Stimulated activated naive CD8-positive, alpha-beta T cell treated with anti-CD3 and anti-CD28 coated beads, Interleukin-15, amount 100 ng/mL, for 72 hours (primary cell): ENCODE measurements at regions not wholly inside any gene's neighbourhood (a gene's known extent, or its start where the extent isn't known, plus 50 kb on each side); places are given as distances from the start of the nearest gene placed in this dataset.

Experiments used
- ATAC-seq: fragments of 150-1000 bp; cut with Tn5 transposase; 2 replicates; pipeline ENCODE4 v1.10.0; 2021; ENCODE audit warnings: mild to moderate bottlenecking, moderate library complexity
- DNase-seq, 2 donors: peaks; one replicate each; pipeline ENCODE4 v3.0.0; 2021 to 2022
- H3K27ac Mint-ChIP-seq, 2 donors: one replicate each; pipeline ENCODE4 v1.8.0; 2022; ENCODE audit warnings: mild to moderate bottlenecking in 2 of 2, mixed read lengths in 2 of 2, moderate library complexity in 2 of 2
- H3K27me3 Mint-ChIP-seq: one replicate; pipeline ENCODE4 v1.8.0; 2022; ENCODE audit warnings: mixed read lengths
- H3K4me1 Mint-ChIP-seq: one replicate; pipeline ENCODE4 v1.8.0; 2022; ENCODE audit warnings: mild to moderate bottlenecking, mixed read lengths
- H3K4me3 Mint-ChIP-seq, 2 donors: one replicate each; pipeline ENCODE4 v1.8.0; 2022; ENCODE audit warnings: mild to moderate bottlenecking in 2 of 2, mixed read lengths in 2 of 2, moderate library complexity in 1 of 2
- H3K9me3 Mint-ChIP-seq, 2 donors: one replicate each; pipeline ENCODE4 v1.8.0; 2022; ENCODE audit warnings: mixed read lengths in 2 of 2

- ATAC-seq (no peak), DNase-seq (no peak)
- Mint-ChIP-seq H3K4me1 (peaks cover 13% of the 10 kb centered on the region), H3K27me3 (no peaks in the 10 kb centered on the region), H3K9me3 (no peaks in the 10 kb centered on the region), H3K4me3 (no peak overlapping the region), H3K27ac (no peak overlapping the region)
These were observed 50.6 kb upstream of the ZMYND8 start for GRCh38 chr20:47406849-47407682.

GRCh38 chr20:47411161-47411560 lies 54.7 kb upstream of the ZMYND8 start:
- Mint-ChIP-seq H3K4me1 (peaks cover 40% of the 10 kb centered on the region), H3K9me3 (no peaks in the 10 kb centered on the region), H3K4me3 (no peak overlapping the region), H3K27ac (no peak overlapping the region), H3K27me3 (no peaks in the 10 kb centered on the region)
- no peak for DNase-seq
- ATAC-seq = no peak

DNA sequence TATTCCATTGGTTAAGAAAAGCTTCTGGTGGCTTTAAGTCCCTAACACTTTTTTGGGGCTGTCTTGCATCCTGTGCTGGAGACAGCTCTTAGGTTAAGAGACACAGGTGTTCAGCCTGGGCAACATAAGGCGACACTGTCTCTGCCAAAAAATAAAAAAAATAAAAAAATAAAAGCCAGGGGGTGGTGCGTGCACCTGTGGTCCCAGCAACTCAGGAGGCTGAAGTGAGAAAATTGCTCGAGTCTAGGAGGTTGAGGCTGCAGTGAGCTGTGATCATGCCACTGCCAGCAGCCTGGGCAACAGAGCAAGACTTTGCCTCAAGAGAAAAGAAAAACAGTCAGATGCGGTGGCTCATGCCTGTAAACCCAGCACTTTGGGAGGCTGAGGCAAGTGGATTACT lies 55.6 kb upstream of the ZMYND8 start:
- no peak overlapping the region for H3K4me3 Mint-ChIP-seq
- no peak overlapping the region for H3K27ac Mint-ChIP-seq
- peaks cover 49% of the 10 kb centered on the region for H3K4me1 Mint-ChIP-seq
- H3K27me3 Mint-ChIP-seq = no peaks in the 10 kb centered on the region
- no peaks in the 10 kb centered on the region for H3K9me3 Mint-ChIP-seq
- ATAC-seq (no peak), DNase-seq (no peak)

DNA sequence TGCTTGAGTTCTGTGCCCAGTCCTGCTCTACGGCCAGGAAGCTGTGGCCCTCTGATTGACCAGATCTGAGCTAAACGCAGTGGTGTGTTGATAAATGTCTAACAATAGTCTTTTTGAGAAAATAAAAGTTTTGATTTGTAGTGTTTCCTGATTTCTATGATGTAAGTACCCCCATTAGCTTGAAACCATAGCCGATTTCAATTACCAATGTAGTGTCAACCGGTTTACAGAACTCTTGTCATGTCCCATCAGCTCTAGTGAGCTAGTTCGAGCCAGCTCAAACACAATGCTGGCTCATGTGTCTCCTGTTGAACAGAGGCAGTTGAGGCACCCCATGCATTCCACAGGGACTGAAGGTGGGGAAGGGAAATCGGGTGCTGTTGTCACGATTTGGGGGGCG lies 56.7 kb upstream of the ZMYND8 start:
- Mint-ChIP-seq H3K4me1 (peaks cover 57% of the 10 kb centered on the region), H3K4me3 (no peak overlapping the region), H3K9me3 (no peaks in the 10 kb centered on the region), H3K27me3 (no peaks in the 10 kb centered on the region), H3K27ac (no peak overlapping the region)
- DNase-seq (no peak), ATAC-seq (no peak)

DNA sequence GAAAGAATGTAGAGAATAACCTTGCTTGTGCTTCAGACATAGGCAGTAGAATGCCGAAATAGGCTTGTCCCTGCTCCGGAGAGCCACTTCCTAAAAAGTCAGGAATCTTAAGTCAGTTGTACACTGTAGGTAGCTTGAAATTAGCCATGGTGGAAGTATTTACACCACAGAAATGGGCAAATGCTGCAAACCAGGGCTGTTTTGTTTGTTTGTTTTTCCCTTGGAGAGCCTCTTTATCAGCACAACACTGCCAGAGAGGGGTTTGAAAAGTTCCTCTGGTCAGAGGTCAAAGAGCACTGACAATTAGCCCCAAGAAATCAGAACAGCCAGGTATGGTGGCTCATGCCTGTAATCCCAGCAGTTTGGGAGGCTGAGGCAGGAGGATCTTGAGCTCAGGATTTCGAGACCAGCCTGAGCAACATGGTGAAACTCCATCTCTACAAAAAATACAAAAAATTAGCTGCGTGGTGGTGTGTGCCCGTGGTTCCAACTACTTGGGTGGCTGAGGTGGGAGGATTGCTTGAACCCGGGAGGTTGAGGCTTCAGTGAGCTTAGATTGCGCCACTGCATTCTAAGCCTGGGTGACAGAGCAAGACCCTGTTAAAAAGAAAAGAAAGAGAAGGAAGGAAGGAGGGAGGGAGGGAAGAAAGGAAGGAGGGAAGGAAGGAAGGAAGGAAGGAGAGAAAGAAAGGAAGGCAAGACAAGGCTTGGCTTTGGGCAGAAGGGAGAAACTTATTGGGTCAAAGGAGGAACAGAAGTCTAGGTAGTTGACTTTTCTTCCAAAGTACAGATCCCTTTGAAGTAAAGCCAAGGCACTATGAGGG lies 61.0 kb upstream of the ZMYND8 start:
- H3K4me3 Mint-ChIP-seq = no peak overlapping the region
- no peak for DNase-seq
- H3K27me3 Mint-ChIP-seq = no peaks in the 10 kb centered on the region
- H3K4me1 Mint-ChIP-seq = peaks cover 43% of the 10 kb centered on the region
- H3K9me3 Mint-ChIP-seq = no peaks in the 10 kb centered on the region
- ATAC-seq = no peak
- no peak overlapping the region for H3K27ac Mint-ChIP-seq

DNA sequence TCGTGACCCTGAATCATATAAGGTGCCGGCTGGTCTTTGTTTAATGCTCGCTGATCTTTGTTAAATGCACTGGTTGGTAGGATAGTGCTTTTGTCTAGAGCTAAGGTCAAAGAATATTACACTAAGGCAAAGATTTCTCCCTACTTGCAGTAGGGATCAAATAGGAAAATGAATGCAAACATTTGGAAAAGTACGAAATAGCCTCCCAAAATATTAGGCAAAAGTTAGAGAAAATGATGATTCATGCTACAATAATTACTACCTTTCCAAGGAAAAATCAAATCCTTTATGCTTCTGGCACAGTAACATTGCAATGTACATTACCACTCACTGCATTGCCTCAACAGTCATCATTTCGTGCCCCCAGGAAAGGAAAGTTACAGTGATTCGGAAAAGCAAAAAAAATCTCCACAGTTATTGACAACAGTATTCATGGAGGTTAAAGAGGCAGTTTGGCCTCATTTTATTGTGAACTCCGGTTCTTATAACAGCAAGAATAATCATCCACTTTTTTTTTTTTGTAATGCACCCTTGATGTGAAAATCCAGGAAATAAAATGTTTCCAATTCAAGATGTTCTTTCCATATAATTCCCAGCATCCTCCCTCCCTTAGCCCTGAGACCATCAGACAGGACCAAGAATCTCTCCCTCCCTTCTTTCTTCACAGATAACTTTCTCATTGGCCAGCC lies 61.7 kb upstream of the ZMYND8 start:
- H3K9me3 Mint-ChIP-seq = no peaks in the 10 kb centered on the region
- no peak for ATAC-seq
- H3K27ac Mint-ChIP-seq = no peak overlapping the region
- no peak overlapping the region for H3K4me3 Mint-ChIP-seq
- H3K4me1 Mint-ChIP-seq = peaks cover 35% of the 10 kb centered on the region
- H3K27me3 Mint-ChIP-seq = no peaks in the 10 kb centered on the region
- DNase-seq = no peak

DNA sequence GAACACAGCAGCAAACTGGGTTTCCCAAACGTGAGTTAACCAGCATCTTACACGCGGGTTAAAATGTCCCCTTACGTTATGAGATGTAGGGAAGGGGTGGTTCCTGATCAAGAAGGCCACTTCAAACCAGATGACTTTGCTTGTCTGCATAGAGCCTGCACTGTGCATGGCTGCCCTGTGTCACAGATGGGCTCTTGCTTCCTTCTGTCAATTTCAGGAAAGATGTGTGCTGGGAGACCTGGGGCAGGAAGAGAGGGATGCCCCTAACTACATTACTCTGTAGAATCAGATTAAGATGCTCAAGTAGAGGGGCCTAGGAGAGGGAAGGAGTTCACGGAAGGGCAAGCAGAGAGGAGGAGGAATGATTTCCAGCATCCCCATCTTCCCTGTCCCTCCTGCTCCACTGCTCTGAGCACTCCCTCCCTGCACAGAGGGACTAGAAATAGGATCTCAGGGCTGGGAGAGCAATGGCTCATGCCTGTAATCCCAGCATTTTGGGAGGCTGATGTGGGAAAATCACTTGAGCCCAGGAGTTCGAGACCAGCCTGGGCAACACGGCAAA lies 63.5 kb upstream of the ZMYND8 start:
- Mint-ChIP-seq H3K27ac (no peak overlapping the region), H3K9me3 (no peaks in the 10 kb centered on the region), H3K4me3 (no peak overlapping the region), H3K27me3 (no peaks in the 10 kb centered on the region), H3K4me1 (peaks cover 28% of the 10 kb centered on the region)
- ATAC-seq = no peak
- no peak for DNase-seq

GRCh38 chr20:47421076-47421475 lies 64.6 kb upstream of the ZMYND8 start:
- H3K4me3 Mint-ChIP-seq = no peak overlapping the region
- H3K27me3 Mint-ChIP-seq = no peaks in the 10 kb centered on the region
- H3K9me3 Mint-ChIP-seq = no peaks in the 10 kb centered on the region
- H3K27ac Mint-ChIP-seq = no peak overlapping the region
- H3K4me1 Mint-ChIP-seq = peaks cover 18% of the 10 kb centered on the region
- ATAC-seq (no peak), DNase-seq (no peak)

DNA sequence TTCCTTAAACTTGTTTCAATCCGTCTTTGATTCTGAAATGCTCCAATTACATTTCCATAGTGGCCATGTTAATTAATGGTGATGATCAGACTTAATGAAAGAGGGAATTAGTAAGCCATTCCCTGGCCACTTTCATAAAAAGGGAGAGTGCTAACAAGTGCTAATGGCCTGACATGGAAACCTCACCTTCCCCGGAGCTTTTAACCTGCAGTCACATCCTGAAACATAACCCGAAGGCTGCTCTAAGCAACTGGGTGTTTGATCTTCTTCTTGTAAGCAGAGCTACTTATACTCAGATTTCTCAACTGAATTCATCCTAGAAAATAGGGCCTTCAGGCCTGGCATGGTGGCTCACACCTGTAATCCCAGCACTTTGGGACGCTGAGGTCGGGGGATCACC lies 67.1 kb upstream of the ZMYND8 start:
- H3K4me3 Mint-ChIP-seq = no peak overlapping the region
- no peaks in the 10 kb centered on the region for H3K27me3 Mint-ChIP-seq
- H3K9me3 Mint-ChIP-seq = peaks cover 0 to 16% of the 10 kb centered on the region in 2 donors
- no peaks in the 10 kb centered on the region for H3K4me1 Mint-ChIP-seq
- DNase-seq (no peak), ATAC-seq (no peak)
- no peak overlapping the region for H3K27ac Mint-ChIP-seq

- Mint-ChIP-seq H3K4me3 (no peak overlapping the region), H3K9me3 (peaks cover 5 to 16% of the 10 kb centered on the region in 2 donors), H3K27me3 (no peaks in the 10 kb centered on the region), H3K4me1 (no peaks in the 10 kb centered on the region), H3K27ac (no peak overlapping the region)
- no peak for DNase-seq
- no peak for ATAC-seq
These were observed 70.6 kb upstream of the ZMYND8 start for GRCh38 chr20:47427067-47427466.

DNA sequence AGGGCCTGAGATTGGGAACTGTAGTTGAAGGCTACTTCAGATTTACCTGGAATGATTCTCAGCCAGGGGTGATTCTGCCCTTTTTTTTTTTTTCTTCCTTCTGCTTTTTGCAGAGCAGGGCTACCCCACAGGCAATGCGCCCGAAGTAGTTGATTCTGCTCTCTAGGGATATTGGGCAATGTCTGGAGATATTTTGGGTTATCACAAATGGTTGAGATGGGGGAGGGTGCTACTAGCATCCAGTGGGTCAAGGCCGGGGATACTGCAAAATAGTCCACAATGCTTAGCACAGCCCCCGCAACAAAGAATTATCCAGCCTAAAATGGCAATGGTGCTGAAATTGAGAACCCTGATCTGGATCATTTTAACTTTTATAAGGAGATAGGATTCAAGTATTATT lies 71.2 kb upstream of the ZMYND8 start:
- no peak for DNase-seq
- no peaks in the 10 kb centered on the region for H3K27me3 Mint-ChIP-seq
- ATAC-seq = no peak
- peaks cover 5 to 16% of the 10 kb centered on the region in 2 donors for H3K9me3 Mint-ChIP-seq
- no peaks in the 10 kb centered on the region for H3K4me1 Mint-ChIP-seq
- no peak overlapping the region for H3K4me3 Mint-ChIP-seq
- H3K27ac Mint-ChIP-seq = no peak overlapping the region

- no peak for ATAC-seq
- Mint-ChIP-seq H3K27me3 (no peaks in the 10 kb centered on the region), H3K4me1 (no peaks in the 10 kb centered on the region), H3K9me3 (peaks cover 5 to 16% of the 10 kb centered on the region in 2 donors), H3K4me3 (no peak overlapping the region), H3K27ac (no peak overlapping the region)
- DNase-seq = no peak
These were observed 71.7 kb upstream of the ZMYND8 start for GRCh38 chr20:47428164-47428563.

- H3K9me3 Mint-ChIP-seq = peaks cover 5 to 16% of the 10 kb centered on the region in 2 donors
- H3K4me1 Mint-ChIP-seq = no peaks in the 10 kb centered on the region
These were observed 72.4 kb upstream of the ZMYND8 start for GRCh38 chr20:47428851-47429336.

DNA sequence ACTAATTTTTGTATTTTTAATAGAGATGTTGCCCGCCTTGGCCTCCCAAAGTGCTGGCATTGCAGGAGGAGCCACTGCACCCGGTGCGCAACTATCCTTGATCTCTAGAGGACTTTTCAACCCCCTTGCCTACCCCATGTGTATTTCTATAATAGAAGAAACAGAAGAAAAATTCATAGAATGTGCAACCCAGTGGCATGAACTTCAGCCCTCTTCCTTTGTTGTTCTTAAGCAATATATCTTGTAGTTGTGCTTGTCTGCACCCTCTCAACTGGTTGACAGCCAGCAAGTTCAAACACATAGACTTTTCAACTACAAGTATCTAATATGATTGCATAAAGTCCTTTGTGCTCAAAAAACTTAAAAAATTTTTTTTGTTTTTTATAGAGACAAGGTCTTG lies 72.3 kb upstream of the NCOA3 start:
- Mint-ChIP-seq H3K27me3 (no peaks in the 10 kb centered on the region), H3K4me3 (no peak overlapping the region), H3K9me3 (peaks cover 5 to 16% of the 10 kb centered on the region in 2 donors), H3K4me1 (no peaks in the 10 kb centered on the region), H3K27ac (no peak overlapping the region)
- ATAC-seq (no peak), DNase-seq (no peak)

More at GRCh38 chr20:47428851-47429336, 72.4 kb upstream of the ZMYND8 start:
- Mint-ChIP-seq H3K27ac (no peak overlapping the region), H3K4me3 (no peak overlapping the region), H3K27me3 (no peaks in the 10 kb centered on the region)
- no peak for DNase-seq
- no peak for ATAC-seq

DNA sequence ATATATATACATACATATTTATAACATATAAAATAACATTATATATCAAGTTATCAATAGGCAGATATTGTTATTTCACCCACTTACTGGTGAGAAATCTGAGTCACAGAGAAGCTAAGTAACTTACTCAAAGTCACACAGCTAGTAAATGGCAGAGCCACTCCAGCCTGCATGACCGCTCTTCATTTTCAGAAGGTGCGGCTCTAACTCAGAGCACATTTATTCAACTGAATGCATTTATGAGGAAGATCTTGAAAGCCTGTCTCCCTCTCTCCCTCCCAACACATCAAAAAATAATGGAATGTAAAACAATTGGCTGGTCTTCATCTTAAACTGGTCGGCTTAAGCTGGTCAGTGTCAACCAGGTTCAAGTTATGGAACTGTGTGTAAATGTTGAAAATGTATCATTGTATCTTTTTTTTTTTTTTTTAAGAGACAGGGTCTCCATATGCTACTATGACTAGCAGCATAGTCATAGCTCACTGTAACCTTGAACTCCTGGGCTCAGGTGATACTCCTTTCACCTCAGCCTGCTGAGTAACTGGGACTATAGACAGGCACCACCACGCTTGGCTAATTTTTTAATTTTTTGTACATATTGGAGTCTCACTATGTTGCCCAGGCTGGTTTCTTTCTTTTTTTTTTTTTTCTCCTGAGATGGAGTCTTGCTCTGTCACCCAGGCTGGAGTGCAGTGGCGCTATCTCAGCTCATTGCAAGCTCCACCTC lies 70.7 kb upstream of the NCOA3 start:
- Mint-ChIP-seq H3K27ac (no peak overlapping the region), H3K9me3 (peaks cover 5 to 16% of the 10 kb centered on the region in 2 donors), H3K4me1 (no peaks in the 10 kb centered on the region), H3K4me3 (no peak overlapping the region), H3K27me3 (no peaks in the 10 kb centered on the region)
- ATAC-seq (no peak), DNase-seq (no peak)
